CD4-positive, alpha-beta T cell treated with Interleukin-17A for 1 hour (primary cell): ENCODE measurements at regions not wholly inside any gene's neighbourhood (a gene's known extent, or its start where the extent isn't known, plus 50 kb on each side); places are given as distances from the start of the nearest gene placed in this dataset.

ENCODE experiments used
- DNase-seq: peaks from one replicate; pipeline ENCODE4 v3.0.0-alpha.2; 2020

DNA sequence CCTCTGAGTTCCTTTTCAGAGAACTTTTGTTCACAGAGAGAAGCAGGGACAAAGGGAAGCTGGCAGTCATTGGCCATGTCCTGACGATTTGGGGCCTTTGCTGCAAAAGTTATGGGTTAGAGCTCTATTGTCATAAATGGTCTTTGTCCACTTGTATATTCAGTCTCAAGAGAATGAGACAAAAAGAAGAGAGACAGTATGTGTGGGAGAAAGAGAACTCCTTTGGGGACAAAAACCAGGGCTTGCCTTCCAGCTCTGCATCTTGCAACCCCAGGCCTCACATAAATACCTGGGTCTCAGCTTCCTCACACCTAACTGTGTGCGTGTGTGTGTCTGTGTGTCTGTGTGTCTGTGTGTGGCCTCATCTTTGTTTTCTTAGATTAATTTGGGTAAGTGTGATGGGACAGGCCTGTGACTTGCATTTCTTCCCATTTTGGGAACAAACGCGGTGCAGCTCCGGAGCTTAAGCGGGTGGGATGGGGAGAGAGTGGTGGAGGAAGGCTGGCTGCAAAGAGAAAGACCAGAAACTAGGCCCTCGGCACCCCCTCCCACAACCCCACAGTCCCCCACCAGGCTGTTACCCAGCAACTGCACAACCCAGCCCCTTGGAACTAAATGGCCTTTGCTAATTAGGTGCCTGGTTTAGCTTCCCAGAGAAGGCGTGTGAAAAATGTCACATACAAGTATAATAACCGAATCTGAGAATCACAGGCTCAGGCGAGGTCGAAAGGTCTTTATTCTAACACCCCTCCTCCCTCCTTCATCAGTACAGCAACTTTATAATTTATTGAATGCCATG, 376.9 kb downstream of the CDK5RAP2 start:
- DNase-seq, result no peak

DNA sequence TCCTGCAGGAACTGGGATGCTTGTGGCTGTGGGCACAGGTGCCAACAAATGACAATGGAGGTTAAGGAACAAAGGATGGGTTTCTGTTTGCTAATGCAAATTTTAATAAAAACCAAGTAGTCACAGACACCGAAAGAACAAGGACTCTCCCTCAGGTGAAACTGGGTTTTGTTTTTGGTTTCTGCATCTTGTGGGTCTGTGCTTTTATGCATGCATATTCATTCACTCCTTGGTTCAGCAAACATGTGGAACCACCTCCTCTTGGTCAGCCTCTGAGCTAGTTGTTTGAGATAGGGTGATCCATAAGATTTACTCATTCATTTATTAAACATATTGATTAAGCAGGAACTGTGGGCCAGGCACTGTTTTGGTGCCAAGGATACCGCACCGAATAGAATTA, 381.9 kb downstream of the CDK5RAP2 start:
- DNase-seq, result no peak

DNA sequence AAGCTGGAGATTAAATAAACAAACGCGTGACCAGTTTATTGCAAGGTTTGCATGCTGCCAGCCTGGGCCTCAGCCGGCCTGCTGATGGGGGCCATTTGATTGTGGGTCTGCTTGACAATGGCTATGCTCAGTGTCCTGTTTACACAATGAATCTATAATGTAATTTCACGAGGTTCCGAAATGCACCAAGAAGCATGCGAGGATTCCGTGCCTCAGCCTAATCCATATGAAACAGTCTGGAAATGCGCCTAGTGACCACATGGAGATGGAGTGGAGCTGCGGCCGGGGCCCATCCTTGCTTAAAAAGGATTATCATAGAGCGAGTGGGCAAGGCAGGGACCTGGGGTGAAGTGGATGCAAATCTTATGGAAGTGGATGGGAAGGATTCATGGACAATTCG, 382.4 kb downstream of the CDK5RAP2 start:
- no peak for DNase-seq

DNA sequence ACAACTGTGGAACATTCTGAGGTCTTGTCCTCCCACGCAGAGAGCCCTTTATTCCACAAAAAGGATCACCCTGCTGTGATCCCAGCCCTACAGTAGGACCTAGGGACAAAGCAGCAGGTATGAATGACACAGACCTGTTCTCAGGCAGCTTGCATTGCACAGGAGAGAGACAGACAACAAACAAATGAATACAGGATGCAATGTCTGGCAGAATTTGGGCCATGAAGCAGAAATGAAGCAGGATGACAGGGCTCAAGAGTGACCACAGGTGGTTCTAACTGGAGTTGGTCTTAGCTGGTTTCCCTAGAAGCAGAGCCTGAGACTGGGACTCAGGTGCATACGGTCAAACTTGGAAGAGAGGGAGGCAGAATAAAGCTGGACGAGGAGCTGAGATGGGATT, 388.8 kb downstream of the CDK5RAP2 start:
- no peak for DNase-seq

DNA sequence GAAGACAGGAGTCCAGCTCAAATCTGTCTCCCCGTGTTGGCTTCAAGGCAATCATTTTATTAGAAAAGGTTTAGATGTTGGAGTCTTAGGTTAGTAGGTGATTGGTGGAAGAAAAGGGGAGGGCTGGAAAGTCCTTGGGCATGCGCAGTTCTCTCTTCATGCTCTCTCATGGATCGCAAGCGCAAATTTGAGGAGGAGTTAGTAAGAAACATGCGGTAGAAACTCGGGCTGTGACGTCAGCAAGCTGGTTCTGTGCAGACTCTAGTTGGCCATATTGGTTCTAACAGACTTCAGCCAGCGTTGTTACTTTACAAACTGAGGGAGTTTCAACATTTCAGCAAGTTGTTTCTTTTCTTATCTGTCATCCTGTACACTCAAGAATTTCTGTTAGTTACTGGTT, 392.2 kb downstream of the CDK5RAP2 start:
- DNase-seq, result no peak

DNA sequence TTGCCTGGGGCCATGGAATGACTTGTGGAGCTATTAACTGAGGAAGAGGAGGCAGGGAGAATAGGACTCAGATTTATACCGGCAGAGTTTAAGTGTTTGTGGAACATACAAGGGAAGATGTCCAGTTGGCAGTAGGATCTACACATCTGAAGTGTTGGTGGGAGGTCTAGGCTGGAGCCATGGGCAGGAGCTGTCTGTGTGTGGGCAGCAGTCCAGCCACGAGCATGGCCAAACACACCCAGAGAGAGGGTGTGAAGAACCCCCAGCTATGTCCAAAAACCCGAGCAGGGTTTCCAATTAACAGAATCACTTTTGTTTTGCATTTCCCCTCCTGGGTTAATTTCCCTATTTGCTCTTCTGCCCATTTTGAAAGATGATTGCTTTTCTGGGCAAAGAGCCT, 393.7 kb downstream of the CDK5RAP2 start:
- no peak for DNase-seq

DNA sequence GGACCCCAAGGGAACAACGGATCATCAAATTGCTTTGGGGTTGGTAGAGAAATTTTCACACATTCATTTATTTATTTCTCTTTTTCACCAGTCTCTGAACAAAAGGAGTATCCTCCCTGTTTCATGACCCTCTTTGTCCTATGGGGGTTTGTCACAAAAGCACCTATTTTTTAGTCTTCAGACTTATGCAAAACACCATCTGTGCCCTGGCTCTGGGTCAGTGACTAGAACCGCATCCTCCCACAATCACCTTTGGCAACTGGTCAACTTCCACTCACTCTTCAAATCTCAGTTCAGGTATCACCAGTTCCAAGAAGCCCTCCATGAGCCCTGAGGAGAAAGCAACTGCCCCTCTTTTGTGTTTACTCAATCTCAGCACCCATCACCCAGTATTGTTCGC, 395.7 kb downstream of the CDK5RAP2 start:
- DNase-seq, result no peak

DNA sequence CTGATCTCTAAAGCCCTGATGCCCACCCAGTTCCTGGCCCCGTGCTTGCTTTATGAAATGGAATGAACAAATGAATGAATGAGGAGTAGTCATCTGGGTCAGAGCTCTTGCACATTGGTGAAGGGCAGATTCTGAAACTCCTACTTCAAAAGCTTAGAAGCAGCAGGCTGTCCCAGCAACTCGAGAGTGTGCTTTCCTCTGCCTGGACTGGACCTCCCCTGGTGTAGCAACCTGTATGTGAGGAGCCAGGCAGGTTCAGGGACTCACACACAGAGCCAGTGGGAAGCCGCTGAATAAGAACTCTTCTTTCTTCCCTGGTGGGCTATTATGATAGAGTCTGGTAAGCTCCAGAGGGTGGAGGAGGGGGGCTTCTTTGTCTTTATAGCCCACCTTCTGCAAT, 396.4 kb downstream of the CDK5RAP2 start:
- DNase-seq, result no peak

DNA sequence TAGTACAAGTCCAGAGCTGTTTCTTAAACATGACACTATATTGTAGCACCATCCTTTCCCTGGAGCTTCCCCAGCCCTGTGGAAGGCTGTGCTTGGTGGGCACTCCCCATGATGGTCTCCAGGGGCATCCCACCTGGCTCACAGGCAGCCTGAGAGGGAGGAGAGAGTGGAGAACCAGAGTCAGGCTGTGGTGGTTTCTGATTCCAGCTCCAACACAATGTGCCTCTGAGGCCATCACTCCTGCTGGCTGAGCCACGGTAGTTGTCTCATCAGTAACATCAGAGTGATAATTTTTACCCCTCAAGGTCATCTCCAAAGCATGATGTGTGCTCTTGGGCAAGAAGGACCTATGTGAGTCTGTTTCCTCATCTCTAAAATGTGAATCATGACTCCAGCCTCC, 398.0 kb downstream of the CDK5RAP2 start:
- no peak for DNase-seq

DNA sequence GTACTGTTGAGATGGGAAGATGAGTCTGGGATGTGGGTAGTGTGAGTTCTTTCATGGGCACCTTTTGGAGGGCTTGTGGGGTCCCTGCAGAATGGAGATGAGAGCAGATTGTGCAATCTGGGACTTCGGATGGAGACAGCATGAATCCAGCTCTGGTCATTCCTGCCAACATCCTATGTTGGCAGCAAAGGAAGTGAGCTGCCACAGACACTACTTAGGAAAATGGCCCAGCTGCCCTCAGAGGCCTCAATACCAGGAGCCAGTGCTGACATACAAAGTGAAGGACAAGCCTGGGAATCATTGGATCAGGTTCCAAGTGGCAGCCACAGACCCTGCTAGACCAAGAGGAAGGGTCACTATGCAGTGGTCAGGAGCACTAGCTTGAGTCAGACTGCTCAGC, 402.8 kb downstream of the CDK5RAP2 start:
- no peak for DNase-seq

DNA sequence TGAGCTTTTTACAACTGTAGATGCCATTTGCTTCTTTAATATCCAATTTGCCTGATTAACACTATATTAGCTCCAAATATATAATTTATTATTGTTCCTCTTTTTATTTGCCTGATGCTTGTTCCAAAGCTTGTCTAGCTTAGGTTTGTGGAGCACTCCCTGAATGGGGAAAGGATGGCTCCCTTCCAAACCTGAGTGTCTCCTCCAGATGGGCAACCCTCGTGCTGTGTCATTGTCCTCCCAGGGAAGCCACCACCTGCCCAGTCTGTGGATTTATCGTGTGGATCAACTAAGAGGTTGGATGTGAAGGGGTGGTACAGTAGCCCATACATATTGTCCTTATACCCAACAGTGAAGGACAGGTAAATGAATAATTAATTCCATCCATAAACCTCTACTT, 404.9 kb downstream of the CDK5RAP2 start:
- DNase-seq, result no peak

DNA sequence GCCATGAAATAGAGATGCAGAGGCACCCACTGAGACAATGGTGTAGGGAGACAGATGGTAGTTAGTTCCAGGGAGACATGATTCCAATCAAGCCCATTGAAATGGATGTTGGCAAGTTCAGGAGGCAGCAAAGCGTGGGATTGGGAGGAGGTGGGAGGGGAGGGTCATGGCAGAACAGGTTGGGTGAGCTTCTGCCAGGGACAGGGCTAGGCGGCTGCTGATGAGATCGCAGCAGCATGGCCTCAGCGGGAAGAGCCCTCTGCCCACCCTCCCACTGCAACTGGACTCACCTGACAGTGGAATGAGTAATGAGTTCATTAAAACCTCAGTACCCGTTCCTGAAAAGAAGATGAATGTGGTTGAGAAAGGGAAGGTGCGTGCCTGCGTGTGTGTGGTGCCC, 418.2 kb downstream of the CDK5RAP2 start:
- DNase-seq, result no peak

DNA sequence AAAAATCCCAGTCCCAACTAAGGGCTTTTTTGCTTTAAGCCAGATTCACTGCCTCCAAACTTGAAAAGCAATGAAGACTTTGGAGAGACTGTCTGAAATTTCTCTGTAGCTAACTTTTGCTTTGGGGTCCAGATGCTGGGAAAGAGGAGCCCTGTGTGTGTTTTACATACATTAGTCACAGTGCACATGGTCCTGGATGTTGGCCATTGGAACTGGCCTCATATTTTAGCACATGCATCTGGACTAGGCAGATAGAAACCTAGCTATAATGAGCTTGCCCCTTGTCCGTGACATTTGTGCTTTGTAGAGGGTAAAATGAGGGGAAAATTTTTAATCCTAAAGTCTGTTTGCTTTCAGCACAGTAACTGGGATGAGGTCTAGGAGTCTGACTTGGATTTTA, 421.7 kb downstream of the CDK5RAP2 start:
- no peak for DNase-seq

DNA sequence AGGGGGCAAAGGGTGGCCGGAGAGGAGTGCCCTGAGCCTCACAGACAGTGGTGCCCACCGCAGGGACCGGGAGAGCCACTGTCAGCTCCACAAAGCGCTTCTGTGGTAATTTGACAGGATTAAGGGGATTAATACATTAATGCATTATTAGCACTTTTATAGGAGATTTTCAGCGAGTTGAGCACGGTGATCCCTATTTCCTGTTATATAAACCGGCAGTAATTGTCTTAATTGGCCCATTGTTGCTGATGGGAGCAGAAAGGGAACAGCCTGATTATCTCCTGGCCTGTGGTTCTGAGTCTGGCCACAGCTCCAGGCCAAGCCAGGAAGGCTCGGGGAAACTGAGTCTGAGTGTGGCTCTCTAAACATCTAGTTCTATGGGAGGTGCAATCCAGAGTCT, 423.6 kb downstream of the CDK5RAP2 start:
- DNase-seq, result no peak

DNA sequence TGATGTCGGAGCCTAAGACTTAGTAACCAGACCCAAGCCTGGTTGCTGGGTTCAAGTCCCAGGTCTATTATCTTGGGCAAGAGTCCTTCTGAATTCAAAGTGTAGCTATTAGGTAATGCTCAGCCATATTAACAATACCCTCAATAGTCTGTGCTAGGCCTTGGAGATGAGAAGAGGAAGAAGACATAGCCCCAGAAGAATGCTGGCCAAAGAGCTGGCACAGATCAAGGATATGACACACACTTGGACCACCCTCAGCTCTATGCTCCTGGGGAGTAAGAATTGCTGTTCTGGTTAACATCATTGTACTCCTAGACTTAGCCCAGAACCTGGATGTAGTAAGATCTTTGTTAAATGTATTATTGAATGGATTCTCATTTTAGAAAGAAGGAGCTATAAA, 426.7 kb downstream of the CDK5RAP2 start:
- DNase-seq, result no peak

DNA sequence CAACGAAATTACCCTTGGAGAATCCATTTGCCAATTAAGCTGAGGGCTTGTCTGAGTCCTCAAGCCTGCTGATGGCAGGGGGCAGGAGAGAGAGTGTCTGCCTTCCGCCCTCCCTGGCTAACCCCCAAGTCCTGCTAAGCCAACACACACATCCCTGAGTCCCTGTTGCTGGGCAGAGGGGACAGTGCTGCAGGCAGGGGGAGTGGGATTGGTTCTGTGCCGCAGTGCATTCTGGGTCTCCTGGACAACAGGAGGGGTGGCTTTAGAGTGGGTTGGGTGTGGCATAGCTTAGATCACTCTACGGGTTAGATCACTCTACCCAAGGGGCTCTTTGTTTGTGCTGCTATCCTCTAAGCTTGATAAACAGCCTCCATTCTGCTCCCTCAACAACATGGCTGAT, 427.7 kb downstream of the CDK5RAP2 start:
- DNase-seq, result no peak

DNA sequence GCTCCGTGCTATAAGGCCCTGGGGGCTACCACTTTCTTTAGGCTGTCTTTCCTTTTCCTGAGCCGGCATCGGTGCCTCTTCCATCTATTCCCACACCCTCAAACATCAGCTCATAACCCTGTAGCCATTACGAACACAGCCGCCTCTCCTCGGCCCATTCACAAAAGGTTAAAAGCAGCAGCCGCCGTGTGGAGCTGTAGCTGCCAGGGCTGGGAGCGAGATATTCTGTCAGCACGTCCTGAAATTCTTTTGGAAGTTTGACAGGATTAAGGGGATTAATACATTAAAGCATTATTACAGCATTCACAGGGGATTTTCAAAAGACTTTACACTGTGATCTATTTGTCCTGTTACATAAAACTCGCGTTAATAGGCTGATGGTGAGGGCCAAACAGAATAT, 428.2 kb downstream of the CDK5RAP2 start:
- DNase-seq, result no peak

DNA sequence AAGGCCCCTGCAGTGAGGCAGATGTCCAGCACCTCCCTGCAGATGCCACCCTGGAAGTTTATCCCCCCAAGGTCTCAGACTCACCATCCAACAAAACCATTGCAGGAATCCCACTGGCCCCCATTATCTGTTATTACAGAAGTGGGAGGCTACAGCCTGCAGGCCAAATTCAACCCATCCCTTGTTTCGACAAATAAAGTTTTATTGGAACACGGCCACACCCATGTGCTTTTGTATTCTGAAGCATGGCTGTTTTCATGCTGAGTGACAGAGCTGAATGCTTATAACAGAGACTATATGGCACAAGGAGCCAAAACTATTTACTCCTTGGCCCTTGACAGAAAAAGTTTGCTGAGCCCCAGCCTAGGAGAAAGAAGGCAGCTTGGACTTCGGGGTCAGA, 428.8 kb downstream of the CDK5RAP2 start:
- no peak for DNase-seq

DNA sequence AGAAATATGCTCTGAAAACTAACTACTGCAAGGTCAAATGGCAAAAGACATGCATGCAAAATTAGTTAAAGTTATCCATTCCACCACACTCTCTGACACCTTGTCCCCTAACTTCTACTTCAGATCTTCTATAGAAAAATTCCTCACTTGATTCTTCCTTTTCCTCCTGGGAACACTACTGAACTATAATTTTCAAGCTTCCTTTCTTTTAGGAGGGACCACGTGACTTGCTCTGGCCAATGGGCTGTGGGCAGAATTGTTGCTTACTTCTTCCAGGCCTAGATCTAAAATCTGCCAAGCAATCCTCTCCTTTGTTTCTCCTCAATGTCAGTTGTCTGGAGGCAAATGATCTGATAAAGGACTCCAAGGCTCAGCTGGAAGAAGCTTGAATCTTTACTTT, 441.0 kb downstream of the CDK5RAP2 start:
- DNase-seq, result no peak

DNA sequence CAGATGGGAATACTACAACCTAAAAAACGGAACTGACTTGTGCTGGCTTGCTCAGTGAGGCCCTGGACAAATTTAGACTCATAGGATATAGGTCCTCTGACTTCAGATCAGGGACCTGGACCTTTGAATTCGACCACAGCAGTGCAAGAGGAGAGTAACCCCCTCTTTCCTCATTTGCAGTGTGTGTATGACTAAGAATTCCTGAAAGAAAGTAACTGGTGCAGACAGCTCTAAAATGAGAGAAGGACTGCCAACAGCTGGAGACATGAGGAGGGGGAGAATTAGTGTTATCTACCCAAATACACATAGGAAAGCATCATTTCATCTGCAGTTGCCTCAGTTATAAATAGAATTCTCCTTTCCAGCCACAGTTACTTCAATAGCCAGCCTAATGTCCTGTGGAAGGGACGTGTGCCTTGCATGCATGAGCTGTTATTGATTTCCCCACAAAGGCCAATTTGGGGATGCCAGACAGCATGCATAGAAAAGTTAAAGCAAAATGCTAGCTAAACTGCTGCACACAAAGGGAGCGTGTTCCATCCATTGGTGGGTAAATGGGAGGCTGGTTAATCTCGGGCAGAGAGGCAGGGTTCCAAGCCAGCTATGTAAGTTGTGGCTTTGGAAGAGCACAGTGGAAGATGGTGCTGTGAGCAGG, 442.7 kb downstream of the CDK5RAP2 start:
- no peak for DNase-seq

DNA sequence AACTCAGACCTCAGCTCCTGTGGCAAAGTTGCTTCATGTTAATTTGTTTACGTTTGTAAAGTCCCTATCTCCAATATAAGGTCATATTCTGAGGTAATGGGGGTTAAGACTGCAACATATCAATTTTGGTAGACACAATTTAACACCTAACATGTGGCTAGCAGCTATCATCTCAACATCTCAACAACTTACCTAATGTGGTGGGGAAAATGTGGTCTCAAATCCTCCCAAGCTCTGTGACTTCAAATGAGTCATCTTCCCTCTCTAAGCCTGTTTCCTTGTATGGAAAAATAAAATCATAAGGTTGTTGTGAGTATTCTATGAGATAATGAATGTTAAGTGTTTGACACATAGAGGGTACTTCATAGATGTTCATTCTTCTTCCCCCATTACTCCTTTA, 443.3 kb downstream of the CDK5RAP2 start:
- DNase-seq, result no peak

DNA sequence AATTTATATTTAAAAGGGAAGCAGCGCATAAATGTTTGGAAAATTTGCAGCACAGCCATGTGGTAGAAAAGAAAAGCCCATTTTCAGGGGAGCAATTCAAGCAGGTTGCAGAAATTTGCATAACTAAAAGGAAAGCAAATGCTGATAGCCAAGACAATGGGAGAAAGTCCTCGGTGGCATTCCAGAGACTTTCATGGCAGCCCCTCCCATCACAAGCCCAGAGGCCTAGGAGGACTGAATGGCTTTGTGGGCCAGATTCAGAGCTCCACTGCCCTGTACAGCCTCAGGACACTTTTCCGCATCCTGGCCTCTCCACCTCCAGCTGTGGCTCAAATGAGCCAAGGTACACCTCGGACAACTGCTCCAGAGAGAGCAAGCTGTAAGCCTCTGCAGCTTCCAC, 462.9 kb downstream of the CDK5RAP2 start:
- DNase-seq, result no peak

DNA sequence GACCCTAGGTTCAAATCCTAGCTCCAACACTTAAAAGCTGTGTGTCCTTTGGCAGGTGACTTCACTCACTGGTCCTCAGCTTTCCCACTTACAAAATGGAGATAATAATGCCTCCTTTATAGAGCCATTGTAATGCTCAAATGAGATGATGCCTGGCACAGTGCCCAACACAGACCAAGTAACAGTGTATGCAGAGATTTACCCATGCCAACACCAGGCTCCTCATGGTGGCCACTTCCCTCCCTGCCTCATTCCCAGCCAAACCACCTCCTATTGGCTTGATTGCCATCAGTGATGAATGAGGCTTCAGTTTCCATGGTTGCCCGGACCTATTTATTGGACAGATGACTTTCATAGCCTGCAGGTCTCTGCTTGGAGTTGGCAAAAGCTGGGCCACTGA, 469.4 kb downstream of the CDK5RAP2 start:
- DNase-seq, result no peak

DNA sequence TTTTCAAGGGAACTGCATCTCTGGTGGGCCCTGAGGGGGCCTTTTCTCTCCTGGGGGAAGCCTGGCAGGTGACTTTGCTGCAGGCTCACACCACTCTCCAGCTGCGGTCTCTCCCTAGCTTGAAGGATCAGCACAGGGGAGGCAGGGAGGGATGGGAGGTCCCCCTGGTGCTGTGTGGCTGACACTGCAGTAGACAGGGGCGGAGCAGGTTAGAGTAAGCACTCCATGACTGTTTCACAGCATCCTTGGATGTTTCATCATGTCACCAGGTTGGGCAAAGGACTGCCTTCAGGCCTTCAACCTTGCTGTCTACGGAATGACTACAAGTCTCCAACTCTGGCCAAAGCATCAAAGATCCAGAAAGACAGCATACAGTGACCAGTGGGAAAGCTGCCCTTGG, 470.7 kb downstream of the CDK5RAP2 start:
- DNase-seq, result no peak

DNA sequence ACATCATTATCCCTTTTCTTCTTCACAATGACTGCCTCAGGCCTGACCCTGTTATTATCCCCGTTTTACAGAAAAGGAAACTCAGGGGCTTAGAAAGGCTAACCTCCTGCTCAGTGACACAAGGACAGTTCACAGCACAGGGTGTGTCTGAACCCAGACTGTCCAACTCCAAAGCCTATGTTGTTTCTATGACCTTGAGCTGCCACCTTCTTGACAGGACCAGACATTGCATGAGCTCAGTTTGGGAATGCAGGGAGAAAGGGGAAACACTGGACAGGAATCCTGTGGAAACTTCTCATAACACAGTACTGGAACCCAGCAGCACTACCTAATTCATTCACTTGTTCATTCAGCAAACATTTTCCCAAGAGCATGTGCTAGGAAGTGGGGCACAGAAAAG, 472.8 kb downstream of the CDK5RAP2 start:
- no peak for DNase-seq
